GM10266 (cell line): ENCODE measurements at regions not wholly inside any gene's neighbourhood (a gene's known extent, or its start where the extent isn't known, plus 50 kb on each side); places are given as distances from the start of the nearest gene placed in this dataset.
"Not testable (repeated sequence)": the region's sequence is repeated elsewhere in the genome, so short reads cannot be mapped to it uniquely, and the experiment has no call there.

ENCODE experiments used
- DNase-seq: peaks from one replicate; pipeline ENCODE4 v3.0.0; 2012; ENCODE audit errors: extremely low spot score
- TF ChIP-seq, protein P1 (sequence below): IDR thresholded peaks from 2 replicates; pipeline ENCODE4 v1.5.1; 2012; ENCODE audit warnings: mild to moderate bottlenecking, low read depth; ENCODE audit not compliant: control insufficient read depth, insufficient read depth; ENCODE audit errors: missing control alignments

DNA sequence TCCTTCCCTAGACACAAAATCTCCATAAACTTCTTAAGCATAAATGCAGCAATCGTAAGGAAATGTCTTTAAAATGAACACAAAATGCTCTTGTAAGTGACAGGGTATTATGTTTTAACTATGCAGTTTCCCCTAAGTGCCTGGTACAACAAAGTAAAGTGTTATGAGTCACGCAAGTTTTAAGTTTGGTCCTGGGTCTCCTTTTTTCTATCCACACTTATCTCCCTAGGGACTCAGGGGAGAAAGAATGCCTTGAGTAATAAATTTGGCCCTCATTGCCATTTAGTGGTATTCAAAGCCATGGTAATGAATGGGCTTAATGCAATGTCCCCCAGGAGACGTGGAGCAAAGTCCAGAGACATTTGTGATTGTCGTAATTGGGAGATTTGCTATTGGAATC lies 149.1 kb downstream of the MAGEB17 start:
- TF ChIP-seq, protein P1, sequence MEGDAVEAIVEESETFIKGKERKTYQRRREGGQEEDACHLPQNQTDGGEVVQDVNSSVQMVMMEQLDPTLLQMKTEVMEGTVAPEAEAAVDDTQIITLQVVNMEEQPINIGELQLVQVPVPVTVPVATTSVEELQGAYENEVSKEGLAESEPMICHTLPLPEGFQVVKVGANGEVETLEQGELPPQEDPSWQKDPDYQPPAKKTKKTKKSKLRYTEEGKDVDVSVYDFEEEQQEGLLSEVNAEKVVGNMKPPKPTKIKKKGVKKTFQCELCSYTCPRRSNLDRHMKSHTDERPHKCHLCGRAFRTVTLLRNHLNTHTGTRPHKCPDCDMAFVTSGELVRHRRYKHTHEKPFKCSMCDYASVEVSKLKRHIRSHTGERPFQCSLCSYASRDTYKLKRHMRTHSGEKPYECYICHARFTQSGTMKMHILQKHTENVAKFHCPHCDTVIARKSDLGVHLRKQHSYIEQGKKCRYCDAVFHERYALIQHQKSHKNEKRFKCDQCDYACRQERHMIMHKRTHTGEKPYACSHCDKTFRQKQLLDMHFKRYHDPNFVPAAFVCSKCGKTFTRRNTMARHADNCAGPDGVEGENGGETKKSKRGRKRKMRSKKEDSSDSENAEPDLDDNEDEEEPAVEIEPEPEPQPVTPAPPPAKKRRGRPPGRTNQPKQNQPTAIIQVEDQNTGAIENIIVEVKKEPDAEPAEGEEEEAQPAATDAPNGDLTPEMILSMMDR: no peak
- no peak for DNase-seq

DNA sequence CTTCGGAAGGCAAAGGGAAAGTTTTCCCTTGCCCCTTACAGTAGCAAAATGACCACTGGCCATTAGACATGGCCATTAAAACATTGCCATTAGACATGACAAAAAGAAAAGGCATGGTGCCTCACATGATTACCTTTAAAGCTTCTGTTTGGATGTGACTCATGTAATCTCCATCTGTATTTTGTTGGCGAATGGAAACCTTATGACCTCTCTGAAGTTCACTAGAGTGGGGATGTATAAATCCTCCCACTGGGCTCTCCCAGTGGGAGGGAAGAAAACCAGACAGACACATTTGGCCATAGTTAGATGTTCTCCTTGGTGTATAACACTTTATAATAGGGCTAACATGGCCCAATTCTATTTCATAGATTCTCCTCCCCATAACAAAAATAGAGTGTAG lies 152.6 kb downstream of the MAGEB17 start:
- no peak for DNase-seq

DNA sequence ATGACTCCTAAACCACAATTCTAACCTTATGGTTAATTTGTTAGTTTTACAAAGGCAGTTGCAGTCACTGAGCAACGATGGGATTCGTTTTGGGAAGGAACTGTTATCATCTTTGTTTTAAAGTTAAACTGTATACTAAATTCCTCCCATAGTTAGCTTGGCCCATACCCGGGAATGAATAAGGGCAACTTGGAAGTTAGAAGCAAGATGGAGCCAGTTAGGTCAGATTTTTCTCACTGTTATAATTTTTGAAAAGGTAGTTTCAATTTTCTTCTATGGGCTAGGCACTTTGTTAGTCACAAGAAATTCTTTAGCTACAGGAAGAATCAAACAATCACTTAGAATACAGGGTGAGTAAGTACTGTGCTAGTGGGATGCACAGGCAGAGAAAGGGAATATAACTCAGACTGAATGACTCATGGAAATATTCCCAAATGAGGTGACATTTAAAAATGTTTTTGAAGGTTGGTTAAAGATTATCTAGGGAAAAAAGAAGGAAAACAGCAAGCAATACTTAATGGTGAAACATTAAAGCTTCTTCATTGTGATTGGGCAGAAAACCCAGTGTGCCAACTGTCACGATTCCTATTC lies 153.6 kb downstream of the MAGEB17 start:
- no peak for DNase-seq
- TF ChIP-seq, protein P1: no peak

More for the DNA sequence above, 152.6 kb downstream of the MAGEB17 start:
- TF ChIP-seq, protein P1: no peak

DNA sequence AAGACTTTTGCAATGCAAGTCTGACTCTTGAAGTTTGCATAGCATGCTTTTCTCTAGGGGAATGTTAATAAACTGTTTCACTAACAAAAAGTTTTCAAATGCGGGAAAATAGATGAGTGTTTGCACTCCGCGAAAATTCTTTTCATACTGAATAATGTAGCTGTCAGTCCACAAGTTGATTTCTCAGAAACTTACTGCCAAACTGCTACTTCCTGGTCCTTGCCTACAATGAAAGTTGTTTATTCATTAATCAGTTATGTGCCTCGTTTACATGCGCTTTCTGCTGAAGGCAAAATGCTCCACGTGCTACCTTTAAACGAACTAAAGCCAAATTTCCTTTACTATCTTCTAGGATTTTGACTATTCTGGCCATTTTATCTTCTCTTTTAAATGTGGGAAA lies 166.2 kb downstream of the MAGEB17 start:
- TF ChIP-seq, protein P1: no peak
- DNase-seq: no peak

DNA sequence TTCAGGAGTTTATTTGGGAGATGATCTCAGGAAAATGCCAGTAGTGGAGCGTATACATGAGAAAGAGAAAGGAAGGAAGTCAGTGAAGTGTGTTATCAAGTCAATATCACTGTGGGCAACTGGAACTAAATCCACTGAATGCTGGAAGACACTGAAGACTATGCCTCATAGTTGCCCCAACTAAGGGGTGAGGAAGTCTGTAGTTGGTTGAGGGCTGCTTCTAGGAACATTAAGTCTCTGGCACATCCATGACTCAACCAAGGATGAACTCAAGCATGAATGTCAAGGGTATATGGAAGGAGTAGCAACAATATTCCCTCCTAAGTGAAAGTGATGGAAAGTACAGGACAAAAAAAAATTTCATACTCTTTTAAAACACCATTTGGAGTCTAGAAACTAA lies 167.9 kb downstream of the MAGEB17 start:
- no peak for DNase-seq
- TF ChIP-seq, protein P1: no peak

DNA sequence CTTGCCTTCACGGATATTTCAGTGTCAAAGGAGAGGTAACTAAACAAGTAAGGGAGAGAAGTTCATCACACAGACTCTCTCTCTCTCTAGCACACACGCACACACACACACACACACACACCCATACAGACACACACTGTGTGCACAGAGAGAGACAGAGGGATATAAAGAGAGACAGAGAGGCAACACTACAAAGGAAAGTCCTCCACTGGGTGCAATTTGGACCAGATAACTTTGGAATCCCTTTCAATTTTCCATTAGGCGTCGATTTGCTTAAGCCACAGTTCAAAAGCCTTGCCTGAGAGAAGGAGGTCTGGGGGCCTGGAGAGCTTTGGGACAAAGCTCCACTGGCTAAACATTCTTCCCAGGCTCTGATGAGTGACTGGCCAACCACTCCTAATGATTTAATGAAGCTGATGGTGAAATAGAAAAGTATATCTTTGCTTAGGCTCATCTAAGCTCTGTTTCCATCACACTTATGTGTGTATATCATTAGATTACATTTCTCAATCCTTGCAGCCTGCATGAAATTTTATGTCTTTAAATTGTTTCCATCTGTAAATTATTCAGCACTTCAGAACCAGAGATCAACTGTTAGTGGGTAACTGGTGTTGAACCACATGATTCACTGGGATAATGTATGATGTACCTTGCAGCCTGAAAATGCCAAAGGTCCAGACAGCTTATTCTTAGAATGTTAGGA lies 180.8 kb downstream of the MAGEB17 start:
- no peak for DNase-seq
- TF ChIP-seq, protein P1: no peak

DNA sequence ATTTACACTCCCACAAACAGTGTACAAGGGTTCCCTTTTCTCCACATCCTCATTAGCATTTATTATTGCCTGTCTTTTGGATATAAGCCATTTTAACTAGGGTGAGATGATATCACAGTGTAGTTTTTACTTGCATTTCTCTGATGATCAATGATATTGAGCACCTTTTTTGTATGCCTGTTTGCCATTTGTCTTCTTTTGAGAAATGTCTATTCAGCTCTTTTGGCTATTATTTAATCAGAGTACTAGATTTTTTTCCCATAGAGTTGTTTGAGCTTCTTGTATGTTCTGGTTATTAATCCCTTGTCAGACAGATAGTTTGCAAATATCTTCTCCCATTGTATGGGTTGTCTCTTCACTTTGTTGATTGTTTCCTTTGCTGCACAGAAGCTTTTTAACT lies 190.6 kb downstream of the MAGEB17 start:
- TF ChIP-seq, protein P1: no peak
- DNase-seq: no peak

DNA sequence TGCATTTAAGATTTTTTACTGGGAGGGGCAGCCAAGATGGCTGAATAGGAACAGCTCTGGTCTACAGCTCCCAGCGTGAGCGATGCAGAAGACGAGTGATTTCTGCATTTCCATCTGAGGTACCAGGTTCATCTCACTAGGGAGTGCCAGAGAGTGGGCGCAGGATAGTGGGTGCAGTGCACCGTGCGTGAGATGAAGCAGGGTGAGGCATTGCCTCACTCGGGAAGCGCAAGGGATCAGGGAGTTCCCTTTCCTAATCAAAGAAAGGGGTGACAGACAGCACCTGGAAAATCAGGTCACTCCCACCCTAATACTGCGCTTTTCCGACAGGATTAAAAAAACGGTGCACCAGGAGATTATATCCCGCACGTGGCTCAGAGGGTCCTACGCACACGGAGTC lies 192.8 kb downstream of the MAGEB17 start:
- not testable (repeated sequence) for DNase-seq
